Activated gamma-delta T cell treated with Interleukin-2 at 50 U/mL for 16 hours (primary cell): ENCODE measurements at regions not wholly inside any gene's neighbourhood (a gene's known extent, or its start where the extent isn't known, plus 50 kb on each side); places are given as distances from the start of the nearest gene placed in this dataset.
"Not testable (repeated sequence)": the region's sequence is repeated elsewhere in the genome, so short reads cannot be mapped to it uniquely, and the experiment has no call there.

Source experiments
- DNase-seq: peaks from one replicate; pipeline ENCODE4 v3.0.0-alpha.2; 2020

GRCh38 chr2:210861038-210861665, 304.8 kb downstream of the CPS1 start:
- DNase-seq: no peak

DNA sequence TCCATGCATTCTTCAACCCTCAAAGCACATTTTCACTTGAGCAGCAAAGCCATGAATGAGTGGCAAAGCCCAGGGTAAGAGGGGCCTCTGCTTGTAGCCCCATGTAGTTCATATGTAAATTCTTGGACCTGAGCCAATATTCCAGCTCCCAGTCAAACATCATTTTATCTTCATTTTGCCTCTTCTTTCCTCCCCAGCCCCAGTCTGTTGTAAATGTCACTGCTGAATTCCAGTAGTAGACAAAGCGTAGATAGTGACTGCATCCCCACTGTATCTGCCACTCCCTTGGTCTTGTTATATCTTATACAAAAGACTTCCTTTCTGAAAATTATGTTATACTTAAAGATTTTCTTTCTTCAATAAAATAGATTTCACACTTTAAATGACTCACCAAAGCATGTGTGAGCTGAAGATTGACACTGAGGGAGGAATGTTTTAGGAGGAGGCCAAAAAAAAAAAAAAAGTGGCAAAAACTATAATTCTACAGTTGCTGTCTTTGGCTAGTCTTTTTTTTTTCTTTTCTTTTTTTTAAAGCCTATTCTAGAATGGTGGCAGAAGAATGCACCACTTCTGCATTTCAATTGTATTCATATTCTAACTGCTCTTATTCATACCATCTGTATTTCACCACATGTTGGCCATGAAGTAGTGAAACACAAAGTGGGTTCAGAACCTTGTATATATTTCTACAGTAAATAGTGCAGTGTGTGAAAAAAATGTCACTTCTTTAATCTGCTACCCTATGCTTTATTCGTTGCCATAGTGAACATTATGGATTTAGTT, 306.1 kb downstream of the CPS1 start:
- no peak for DNase-seq

GRCh38 chr2:210863283-210863682, 306.9 kb downstream of the CPS1 start:
- no peak for DNase-seq

GRCh38 chr2:210871566-210871965, 315.2 kb downstream of the CPS1 start:
- not testable (repeated sequence) for DNase-seq

GRCh38 chr2:210873631-210874030, 317.2 kb downstream of the CPS1 start:
- no peak for DNase-seq

- no peak for DNase-seq
These were observed 327.8 kb downstream of the CPS1 start for GRCh38 chr2:210884227-210884626.

DNA sequence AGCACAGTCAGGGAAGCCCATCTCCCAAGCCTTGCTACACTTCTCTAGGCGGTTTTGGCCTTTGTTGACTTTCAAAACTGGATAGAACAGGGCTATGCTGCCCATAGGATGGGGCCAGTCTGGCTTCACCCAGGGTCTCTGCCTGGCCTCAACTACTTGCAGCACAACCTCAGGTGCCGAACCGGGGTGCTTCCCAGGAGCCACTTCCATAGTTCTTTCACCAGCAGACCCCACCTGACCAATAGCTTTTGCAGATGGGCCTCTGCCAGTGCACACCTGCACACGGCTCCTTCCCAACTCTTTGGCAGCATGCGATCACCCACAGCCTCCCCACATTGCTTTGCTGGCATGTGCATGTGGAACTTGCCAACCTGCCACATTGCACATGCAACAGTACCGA, 331.6 kb downstream of the CPS1 start:
- DNase-seq: no peak

DNA sequence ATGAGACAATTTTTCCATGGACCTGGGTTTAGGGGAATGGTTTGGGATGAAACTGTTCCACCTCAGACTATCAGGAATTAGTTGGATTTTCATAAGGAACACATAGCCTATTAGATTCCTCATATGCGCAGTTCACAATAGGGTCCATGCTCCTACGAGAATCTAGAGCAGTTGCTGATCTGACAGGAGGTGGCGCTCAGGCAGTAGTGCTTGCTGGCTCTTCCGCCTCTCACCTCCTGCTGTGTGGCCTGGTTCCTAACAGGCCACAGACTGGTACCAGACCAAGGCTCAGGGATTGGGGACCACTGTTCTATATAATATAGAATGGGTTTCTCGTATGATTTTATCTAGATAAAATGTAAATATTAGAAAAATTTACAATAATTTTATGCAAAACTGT, 338.7 kb downstream of the CPS1 start:
- no peak for DNase-seq

DNA sequence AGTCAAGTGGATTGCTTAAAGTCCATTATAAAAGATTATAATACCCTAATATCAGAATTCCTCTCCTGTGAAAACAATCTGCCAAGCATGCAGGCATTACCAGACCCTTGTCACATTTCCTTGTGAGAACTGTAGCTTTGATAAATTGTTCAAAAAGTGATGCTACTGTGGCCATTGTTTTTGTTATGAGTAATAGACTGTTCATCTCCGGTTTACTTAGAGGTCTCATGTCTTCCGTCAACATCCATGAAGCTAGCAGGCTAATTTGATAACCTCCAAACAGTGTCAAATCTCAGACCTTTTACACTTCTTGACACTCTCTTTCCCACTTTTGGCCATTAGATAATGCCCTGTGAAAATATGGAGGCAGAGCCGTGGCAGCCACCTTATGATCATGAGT, 342.7 kb downstream of the CPS1 start:
- no peak for DNase-seq

GRCh38 chr2:210901326-210901725, 344.9 kb downstream of the CPS1 start:
- DNase-seq: no peak

- no peak for DNase-seq
These were observed 356.4 kb downstream of the CPS1 start for GRCh38 chr2:210912779-210913178.

DNA sequence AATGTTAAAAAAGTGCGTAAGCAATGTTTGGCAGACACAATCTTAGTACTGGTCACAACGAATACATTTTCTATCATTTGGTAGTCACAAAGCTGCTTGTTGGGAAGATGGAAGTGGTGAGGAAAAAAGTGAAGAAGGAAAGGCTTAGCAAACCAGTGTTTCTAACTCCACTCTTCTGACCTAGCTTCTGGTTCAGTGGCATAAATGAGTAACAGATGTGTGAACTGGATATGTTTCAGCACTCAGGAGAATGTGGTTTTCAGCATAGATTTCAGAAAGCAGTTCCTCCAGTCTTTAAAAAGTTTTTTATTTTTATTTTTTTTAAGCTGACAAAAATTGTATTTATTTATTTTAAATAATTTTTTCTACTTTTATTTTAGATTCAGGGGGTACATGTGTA, 357.1 kb downstream of the CPS1 start:
- no peak for DNase-seq

- DNase-seq: no peak
These were observed 359.5 kb downstream of the CPS1 start for GRCh38 chr2:210915912-210916311.

DNA sequence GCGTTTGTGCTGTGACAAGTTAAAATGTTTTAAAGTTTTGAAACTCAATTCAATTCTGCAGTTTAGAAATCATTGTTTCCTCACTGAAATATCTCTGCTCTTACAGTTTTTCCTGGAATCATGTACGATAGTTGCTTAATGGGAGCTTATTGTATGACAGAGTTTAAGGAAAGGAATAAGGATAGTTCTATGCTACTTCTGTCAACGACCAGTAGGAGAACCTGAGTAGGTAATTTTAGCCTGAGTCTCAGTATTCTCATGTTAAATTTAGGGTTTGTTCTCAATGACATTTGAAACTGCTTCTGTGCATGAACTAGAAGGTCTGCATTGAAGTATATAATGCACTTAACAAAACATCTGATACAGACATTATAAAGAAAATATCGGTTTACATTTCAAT, 361.1 kb downstream of the CPS1 start:
- no peak for DNase-seq

DNA sequence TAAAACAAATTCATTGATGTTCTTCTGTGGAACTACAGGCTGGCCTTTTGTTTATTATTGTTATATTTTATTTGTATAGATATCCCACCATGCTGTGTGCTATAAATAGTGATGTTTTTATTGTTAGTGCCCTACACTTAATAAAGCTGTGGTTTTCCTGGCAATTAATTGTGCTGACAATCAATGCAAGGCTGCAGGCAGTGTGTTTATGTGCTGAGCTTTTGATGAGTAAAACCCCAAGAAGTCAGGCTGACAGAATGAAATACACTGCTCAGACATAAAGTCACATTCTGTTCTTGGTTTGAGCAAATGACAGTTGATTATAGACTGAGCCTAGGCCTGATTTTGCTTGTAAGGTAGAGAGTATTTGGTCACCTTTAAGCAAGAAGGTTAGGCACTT, 362.7 kb downstream of the CPS1 start:
- no peak for DNase-seq

GRCh38 chr2:210922419-210922818, 366.0 kb downstream of the CPS1 start:
- no peak for DNase-seq

- no peak for DNase-seq
These were observed 372.3 kb downstream of the CPS1 start for GRCh38 chr2:210928714-210929113.

DNA sequence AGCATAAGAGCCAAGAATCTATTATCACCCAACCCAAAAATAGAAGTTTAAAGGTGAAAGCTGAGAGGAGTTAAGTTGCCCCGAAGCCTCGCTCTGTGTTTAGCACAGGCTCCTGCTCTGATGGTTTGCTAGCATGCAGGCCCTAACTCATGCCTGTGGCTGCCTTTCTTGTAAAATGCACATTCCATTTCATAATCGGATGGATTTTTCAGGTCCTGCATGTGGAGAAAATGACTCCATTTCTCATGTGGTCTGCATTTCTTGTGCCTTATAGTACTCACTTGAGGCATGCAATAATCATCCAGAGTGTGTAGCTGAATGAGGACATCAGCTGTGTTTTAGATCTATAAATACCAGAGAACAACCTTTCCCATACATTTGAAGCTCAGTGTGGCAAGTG, 381.8 kb downstream of the CPS1 start:
- DNase-seq: no peak

DNA sequence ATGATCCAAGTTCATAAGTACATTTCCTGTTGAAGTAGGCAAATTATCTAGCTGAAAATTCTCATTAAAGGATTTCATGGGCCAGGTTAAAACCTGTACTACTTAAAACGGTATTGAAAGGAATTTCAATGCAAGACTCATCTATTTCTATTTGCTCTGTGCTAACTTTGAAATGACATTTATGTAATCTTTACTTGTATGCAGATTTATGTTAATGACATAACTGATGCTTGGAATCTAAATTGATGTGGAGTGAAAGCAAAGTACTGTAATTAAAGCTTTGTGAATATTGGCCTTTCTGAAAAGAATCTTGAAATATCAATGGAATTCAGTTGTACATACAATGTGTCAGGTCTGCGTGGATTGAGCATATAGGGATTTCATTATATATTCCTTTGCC, 390.0 kb downstream of the CPS1 start:
- DNase-seq: no peak

- DNase-seq: not testable (repeated sequence)
These were observed 394.1 kb downstream of the CPS1 start for GRCh38 chr2:210950434-210951060.

DNA sequence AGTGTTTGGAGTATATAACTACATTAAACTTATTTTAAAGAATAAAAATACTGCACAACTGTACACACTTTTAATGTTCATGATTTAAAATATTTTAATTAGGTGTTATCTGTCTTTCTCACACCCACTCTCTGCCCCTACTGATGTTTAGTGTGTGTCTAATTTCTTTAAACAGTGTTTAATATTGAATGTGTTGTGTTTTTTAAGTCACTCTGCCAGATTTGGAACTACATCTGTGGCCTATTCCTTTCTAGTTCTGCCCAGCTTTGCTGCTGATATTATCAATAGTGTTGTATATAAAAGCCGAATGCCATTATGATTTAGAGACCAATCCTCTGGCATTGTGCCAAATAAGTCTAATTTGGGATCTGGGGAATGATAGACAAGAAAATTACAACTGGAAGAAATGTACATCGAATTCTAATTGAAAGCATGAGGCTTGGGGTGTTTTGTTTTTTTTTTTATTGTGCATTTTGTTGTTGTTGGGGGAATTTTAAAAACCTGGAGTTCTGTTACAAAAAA, 398.0 kb downstream of the CPS1 start:
- no peak for DNase-seq

DNA sequence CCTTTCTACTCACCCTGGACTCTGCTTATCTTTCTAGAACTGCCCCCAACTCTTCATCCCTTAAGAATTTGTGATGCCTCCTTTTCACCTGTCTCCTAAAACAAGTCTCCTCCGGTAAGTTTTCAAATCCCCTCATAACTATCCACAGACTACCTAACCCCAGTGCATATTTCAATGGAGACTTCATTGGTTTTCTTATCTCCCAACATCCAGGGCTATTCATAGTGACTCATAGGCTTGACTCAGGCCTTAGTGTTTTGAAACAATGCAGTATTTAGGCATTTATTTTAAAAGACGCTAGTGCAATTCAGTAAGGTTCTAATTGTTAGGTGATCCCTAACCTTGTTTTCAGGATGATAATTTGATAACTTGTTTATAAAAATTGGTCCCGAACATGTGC, 399.2 kb downstream of the CPS1 start:
- DNase-seq: no peak

DNA sequence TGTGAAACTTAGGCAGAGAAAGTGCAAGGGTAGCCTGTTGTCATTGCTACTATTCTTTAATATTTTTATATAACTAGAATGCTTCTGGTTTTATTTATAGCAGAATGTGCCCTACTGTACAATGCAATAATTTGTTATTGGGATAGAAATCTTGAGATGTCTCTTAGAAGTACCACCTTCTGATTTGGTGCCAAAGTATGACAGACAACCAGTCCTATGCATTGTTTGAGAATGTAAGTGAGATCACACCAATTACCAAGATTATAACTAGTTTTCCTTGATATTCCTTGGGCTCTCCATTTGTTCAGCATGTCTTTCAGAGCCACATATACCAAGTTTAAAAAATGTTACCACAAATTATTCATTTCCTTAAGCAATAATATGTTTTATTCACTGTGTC, 399.7 kb downstream of the CPS1 start:
- DNase-seq: no peak

DNA sequence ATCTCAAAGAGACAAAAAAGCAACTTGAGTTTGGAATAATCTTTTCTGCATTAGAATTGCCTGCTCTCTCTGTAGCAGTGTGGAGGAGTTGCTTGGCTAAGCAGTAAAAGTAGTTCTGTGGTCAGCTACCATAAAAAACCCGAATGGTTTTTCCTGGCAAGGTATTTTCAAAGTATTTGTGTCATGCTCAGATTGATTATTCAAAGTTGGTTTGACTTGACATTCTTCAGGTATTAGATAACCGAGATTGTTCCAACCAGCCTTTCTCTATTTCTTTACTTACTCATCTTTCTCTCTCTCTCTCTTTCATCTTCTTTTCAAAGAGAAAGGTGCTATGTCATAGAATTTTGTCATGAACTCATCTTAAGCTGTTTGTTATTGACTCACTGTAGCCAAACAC, 404.9 kb downstream of the CPS1 start:
- DNase-seq: no peak
